HG03378 (cell line): ENCODE measurements at regions not wholly inside any gene's neighbourhood (a gene's known extent, or its start where the extent isn't known, plus 50 kb on each side); places are given as distances from the start of the nearest gene placed in this dataset.

Source experiments
- ATAC-seq: cut with Tn5 transposase; IDR thresholded peaks from one replicate; pipeline ENCODE4 v1.9.1; 2021; ENCODE audit warnings: mild to moderate bottlenecking, moderate library complexity; ENCODE audit not compliant: unreplicated experiment

DNA sequence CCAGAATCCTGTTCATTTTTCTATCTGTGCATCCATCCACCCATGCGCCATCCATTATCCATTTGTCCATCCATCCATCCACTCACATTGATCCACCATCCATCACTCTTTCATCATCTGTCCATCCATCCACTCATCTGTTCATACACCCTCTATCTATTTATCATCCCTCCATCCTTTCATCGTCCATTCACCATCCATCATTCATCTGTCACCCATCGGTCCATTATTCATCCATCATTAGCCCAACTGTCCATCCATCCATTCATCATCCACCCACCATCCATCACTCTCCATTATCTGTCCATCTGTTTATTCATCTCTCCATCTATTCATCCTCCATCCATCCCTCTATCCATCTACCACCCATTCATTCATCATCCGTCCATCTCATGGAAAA lies 125.7 kb upstream of the TMPRSS2 start:
- ATAC-seq, result no peak

DNA sequence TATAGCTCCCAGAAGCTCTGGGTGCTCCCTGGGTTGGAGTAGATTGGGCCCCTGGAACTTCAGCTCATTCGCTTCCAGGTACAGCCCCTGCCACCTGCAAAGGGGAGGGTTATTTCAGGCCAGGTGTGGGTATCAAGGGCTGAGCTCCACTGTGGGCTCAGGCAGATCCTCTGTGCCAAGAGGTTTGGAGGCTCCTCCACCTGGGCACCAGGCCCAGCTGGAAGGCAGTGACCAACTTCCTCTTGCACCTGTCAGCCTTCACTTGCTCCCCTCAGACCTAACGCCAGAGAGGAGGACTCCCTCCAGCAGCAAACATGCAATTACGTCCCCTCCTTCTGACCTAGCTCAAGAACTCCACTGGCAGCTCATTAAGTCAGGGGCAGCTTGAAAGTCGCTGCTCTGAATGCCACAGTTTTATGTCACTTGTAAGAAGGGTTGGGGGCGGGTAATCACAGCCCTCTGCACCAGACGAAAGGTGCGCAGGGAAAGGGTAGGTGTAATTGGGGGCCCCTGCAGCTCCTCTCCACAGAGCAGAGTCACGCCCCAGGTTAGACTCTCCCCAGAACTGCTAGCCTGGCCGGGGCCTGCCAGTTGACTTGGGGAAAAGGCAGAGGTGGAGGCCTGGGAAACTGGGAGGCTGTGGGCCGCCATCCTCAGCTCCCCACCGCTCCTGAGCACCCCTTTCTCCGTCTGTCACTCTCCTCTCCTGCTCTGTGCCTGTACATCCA lies 125.0 kb upstream of the TMPRSS2 start:
- ATAC-seq, result no peak

DNA sequence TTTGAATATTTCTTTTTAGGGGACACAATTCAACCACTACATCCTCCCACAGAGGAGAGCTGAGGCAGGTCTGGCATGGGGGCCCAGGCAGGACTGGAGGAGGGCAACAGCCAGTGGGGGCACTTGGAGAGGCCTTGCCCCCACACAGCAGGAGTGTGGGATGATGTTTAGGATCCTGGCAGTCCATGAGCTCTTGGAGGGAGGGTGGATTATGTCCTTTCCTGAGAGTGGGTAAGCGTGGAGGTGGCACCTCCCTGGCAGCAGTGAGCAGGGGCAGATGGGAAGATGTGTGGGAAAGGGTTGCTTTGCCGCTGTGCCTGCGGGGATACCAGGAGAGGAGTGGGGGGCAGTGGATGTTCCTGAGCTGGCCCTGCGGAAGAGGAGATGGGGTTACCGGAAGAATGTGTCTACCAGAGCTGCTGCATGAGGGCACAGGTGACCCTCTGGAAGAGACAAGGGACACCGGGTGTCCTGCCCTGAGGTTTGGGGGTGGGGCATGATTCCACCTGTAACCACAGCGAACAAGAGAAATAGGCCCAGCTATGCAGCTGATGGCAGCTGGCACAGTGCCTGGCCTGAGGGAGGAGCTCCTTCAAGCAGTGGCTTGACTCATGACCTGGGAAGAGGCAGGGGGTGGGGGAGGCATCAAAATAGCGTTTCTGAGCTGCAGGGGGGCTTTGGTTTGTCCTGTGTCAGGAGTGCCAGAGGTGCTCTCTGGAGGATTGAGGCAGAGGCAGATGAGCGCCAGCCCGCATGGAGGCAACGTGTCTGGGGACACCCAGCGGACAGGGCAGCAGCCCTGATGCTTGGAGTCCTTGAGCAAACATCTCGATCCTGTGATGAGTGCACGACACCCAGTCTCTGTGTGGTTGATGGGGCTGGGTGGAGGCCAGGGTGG lies 123.9 kb upstream of the TMPRSS2 start:
- no peak for ATAC-seq

DNA sequence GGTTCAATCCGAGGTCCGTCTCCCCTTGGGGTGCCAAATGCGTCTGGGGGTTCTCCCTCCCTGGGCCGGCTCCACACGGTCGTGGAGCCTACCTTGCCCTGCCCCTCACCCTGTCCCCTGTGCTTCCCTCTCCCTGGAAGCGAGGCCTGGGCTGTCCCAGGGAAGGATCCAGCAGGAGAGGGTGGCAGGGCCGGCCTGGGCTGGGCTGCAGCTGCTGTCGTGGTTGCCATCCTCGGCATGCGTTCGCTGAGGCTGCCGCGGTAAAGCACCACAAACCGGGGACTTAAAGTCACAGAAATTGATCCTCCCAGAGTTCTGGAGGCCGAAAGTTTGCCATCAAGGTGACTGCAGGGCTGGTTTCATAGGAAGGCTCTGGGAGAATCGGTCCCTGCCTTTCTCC lies 123.0 kb upstream of the TMPRSS2 start:
- no peak for ATAC-seq

GRCh38 chr21:41630249-41630648 lies 122.3 kb upstream of the TMPRSS2 start:
- no peak for ATAC-seq

DNA sequence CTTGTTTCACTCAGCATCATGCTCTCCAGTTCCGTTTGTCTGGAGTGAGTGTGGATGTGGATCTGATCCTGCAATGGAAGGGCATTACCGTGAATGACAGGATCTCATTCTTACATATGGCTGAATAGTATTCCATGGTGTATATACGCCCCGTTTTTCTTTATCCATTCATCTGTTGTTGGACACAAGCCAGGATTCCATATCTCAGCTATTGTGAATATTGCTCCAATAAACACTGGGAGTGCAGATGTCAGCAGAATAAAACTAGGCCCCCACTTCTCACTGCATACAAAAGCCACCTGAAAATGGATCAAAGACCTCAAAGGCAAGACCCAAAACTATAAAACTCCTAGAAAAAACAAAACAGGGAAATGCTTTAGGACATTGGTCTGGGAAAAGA lies 120.3 kb upstream of the TMPRSS2 start:
- no peak for ATAC-seq

GRCh38 chr21:41627428-41627827 lies 119.5 kb upstream of the TMPRSS2 start:
- no peak for ATAC-seq

DNA sequence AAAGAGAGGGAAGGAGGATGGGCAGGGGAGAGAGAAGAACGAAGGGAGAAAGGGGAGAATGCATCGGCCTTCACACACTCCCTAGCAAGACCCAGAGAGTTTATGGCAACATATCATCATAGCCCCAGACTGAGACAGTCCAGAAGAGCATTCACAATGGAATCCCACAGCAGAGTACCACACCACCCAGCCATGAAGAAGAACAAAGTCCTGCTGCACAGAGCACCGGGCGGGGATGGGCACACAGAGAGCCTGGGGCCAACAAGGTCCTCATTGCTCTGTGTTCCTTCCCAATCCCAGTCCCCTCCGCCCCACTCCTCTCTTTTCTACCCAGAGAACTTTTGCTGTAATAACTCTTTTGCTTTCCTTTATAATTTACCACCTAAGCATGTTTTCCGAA lies 118.1 kb upstream of the TMPRSS2 start:
- ATAC-seq, result no peak

DNA sequence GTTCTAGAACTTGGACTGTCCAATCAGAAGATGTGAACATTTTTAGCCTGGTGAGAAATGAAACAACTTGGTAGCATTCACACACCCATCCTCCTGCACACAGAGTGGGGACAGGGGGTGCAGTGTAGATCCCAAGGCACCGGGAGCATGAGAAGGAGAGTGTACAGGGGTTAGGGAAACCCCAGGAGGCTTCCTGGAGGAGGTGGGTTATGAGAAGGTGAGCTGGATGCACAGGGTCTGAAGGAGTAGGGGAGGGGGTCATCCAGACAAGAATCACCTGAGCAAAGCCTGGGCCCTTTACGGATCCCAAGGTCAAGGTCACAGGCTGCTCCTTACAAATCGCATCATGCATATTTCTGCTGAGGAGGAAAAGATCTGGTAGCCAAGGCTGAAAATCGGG lies 117.5 kb upstream of the TMPRSS2 start:
- ATAC-seq, result no peak

- ATAC-seq, result no peak
Observed at GRCh38 chr21:41624674-41625310, 116.8 kb upstream of the TMPRSS2 start.

DNA sequence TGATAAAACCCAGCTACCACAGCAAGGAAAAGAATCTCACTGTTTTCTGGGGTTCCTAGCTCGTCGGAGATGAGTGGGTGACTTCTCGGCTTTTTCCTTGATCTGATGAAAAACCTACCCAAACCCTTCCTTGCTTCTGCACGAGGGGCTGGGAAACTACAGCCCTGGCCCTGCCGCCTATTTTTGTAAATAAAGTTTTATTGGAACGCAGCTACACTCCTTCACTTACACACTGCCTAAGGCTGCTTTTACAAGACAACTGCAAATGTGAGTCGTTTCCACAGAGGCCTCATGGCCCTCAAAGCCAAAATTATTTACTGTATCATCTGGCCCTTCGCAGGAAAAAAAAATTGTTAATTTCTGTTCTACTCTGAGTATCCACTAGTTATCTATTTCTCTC lies 116.0 kb upstream of the TMPRSS2 start:
- no peak for ATAC-seq

DNA sequence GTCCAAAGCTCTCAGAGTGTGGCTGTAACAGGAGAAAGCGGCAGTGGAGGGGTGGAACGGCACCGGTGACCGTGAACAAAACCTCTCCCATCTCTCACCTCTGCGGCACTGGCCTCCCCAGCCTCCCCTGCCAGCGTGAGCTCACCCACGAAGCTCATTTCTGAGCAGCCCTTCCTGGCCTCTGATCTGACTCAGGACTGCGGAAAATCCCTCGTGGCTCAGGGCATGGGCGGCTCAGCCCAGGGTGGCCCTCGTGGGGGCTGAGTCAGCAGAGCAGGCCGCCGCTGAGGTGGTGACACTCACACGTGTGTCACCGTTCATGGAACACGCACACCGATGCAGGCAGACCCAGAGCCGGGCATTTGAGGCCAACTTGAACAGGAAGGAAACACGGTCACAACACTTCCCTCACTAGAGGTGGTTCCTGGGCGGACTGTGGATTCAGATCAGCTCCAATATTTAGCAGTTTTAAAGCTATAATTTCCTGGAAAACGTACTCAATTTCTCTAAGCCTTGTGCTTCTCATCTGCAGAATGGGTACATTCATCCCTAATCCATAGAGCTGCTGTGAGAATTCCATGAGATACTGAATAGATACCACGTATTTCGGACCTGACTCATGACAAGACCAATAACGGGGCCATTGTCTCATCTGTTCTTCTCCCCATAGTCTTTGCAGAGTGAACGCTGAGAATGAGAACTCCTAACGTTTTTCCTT lies 115.0 kb upstream of the TMPRSS2 start:
- ATAC-seq, result no peak

DNA sequence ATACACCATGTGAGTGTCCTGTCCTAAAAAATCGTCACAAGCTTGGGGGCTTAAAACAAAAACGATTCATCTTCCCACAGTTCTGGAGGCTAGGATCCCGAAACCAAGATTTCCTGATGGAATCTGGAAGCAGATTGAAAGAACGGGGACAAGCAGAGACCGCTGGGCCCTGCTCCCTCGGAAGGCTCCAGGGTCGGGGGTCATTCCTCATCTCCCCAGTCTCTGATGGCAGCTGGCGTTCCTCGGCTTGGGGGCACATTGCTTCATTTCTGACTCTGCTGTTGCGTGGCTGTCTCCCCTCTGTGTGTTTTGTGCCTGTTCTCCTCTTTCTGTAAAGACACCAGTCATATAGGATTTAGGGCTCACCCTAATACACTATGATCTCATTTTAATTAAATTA lies 114.2 kb upstream of the TMPRSS2 start:
- no peak for ATAC-seq

DNA sequence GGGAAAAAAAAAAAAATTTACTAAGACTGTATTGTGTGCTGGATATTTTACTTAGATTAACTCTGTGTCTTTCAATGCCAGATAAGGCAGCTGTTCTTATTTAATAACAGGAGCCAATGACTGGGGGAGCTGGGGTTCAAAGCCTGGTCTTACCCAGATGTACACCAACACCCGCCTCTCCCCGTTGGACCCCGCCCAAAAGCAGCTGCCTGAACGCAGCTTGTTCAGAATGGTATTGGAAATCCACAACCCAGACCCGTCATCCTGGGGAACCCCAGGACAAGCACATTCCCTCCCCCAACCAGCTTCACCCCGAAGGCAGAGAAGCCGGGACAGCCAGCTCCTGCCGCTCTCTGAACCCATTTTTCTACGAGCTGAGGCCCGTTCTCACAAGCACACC lies 113.6 kb upstream of the TMPRSS2 start:
- ATAC-seq, result no peak

GRCh38 chr21:41620982-41621381 lies 113.0 kb upstream of the TMPRSS2 start:
- ATAC-seq, result no peak

DNA sequence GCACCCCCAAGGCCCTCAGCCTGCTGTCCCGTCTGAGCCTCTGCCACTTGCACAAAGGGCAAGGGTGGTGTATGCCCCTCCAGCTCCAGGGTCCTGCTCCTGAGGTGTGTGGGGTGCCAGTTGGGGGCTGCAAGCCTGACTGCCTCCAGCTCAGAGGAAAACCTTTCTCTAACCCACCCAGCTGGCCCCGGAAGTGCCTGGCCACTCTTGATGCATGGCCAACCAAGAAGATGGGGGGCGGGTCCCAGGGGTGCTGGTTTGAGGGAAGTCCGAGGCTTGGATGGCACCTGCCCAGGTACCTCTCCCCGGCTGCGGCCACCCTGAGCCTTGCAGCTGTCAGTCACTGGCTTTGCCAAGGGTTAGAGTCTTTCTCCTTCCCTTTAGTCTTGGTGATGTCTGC lies 112.6 kb upstream of the TMPRSS2 start:
- no peak for ATAC-seq

DNA sequence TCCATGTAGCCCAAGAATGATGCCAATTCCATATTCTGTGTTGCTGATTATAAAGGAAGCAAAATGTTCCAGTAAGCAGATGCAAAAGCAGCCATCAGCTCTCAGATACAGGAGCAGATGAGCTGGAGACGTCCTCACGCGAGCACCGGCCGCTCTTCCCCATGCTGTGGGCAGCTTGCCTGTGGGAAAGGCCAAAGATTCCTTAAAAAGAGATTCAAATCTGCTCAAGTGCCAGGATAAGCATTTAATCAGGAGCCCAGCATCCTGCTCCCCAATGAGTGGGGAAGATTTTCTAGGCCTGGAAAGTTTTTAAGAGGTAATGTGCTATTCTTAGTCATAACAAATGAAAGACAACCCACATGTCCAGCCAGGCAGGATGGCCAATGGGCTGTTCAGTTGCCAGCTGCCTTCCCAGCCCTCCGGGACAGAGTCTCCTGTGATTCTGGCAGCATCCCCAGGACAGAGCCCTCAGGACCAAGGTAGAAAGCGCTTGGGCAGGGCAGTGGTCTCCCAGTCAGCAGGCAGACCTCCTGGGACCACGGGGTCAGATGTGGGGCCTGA lies 108.2 kb upstream of the TMPRSS2 start:
- ATAC-seq, result no peak

DNA sequence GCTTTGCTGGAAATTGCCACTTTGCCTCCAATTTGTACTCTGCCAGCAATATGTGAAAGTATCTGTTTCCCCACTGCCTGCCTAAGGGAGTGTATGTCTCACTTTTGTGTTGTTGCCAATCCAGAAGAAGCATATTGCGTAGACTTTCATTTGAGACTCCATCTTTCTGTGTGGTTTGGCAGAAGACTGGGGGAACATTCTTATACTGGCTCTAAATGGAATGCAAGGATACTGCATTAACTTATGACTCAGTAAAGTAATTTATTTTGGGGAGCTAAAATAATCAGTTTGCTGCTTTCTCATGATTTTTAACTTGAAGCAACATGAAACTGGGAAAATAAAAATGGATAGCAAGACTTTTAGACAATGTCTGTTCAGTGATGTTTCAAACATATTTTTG lies 107.7 kb upstream of the TMPRSS2 start:
- ATAC-seq, result no peak

GRCh38 chr21:41614511-41614910 lies 106.6 kb upstream of the TMPRSS2 start:
- ATAC-seq, result no peak

GRCh38 chr21:41613533-41613909 lies 105.6 kb upstream of the TMPRSS2 start:
- no peak for ATAC-seq
